SK-N-SH (cell line): ENCODE measurements at regions not wholly inside any gene's neighbourhood (a gene's known extent, or its start where the extent isn't known, plus 50 kb on each side); places are given as distances from the start of the nearest gene placed in this dataset.

Experiments used
- CTCF ChIA-PET: fragments of 300-600, 350-600 bp; formaldehyde crosslinking; extraction: SDS; loops from one replicate; lab custom pipeline; 2021; lab: Yijun Ruan, JAX
- POLR2A ChIA-PET: fragments of 350-600 bp; sonication (Branson Sonifier 250); formaldehyde crosslinking; extraction: SDS; loops from one replicate; lab custom pipeline; 2020; ENCODE audit warnings: antibody characterized with exemption, inconsistent platforms; lab: Yijun Ruan, JAX
- DNase-seq: peaks from one replicate; pipeline ENCODE4 v3.0.0; 2012
- H2AFZ ChIP-seq: fragments of 200-600 bp; sonication (generic); 2 replicates; pipeline ENCODE4 v1.8.1; 2016; ENCODE audit warnings: antibody characterized with exemption, mild to moderate bottlenecking, low read depth
- H3F3A ChIP-seq: fragments of 200-600 bp; sonication (generic); replicated peaks from 2 replicates; pipeline ENCODE3; 2016; ENCODE audit warnings: antibody characterized with exemption, mild to moderate bottlenecking; ENCODE audit not compliant: insufficient read depth
- H3K27ac ChIP-seq, 2 experiments: fragments of 200-500 bp in 1 of 2; fragments of 200-600 bp in 1 of 2; sonication (Bioruptor generic) in 1 of 2; sonication (generic), shearing (Covaris generic) in 1 of 2; 2 replicates each; pipeline versions ENCODE4 v1.5.1 to v1.6.1; 2014 to 2016; ENCODE audit warnings: low read depth in 2 of 2, inconsistent platforms in 1 of 2, low read length in 1 of 2, mild to moderate bottlenecking in 1 of 2, mixed read lengths in 1 of 2
- H3K27me3 ChIP-seq: fragments of 200-600 bp; sonication (generic), shearing (Covaris generic); 2 replicates; pipeline ENCODE4 v1.6.1; 2016; ENCODE audit warnings: mixed run types; ENCODE audit not compliant: insufficient read depth
- H3K36me3 ChIP-seq, 2 experiments: fragments of 200-500 bp in 1 of 2; fragments of 200-600 bp in 1 of 2; sonication (Bioruptor generic) in 1 of 2; sonication (generic) in 1 of 2; replicated peaks in 1 of 2; 2 replicates each; pipeline versions ENCODE3 to v1.5.1; 2014 to 2016; ENCODE audit warnings: low read length in 1 of 2, mild to moderate bottlenecking in 1 of 2; ENCODE audit not compliant: insufficient read depth in 2 of 2, control insufficient read depth in 1 of 2
- H3K4me1 ChIP-seq, 2 experiments: fragments of 200-500 bp in 1 of 2; fragments of 200-600 bp in 1 of 2; sonication (Bioruptor generic) in 1 of 2; sonication (generic), shearing (Covaris generic) in 1 of 2; 2 replicates each; pipeline versions ENCODE4 v1.5.1 to v1.6.1; 2014 to 2016; ENCODE audit warnings: low read depth in 1 of 2, low read length in 1 of 2, mixed run types in 1 of 2; ENCODE audit not compliant: insufficient read depth in 2 of 2, control insufficient read depth in 1 of 2
- H3K4me2 ChIP-seq: fragments of 200-600 bp; sonication (generic), shearing (Covaris generic); 2 replicates; pipeline ENCODE4 v1.6.1; 2017; ENCODE audit warnings: mixed run types
- H3K4me3 ChIP-seq, 2 experiments: fragments of 200-500 bp in 1 of 2; fragments of 200-600 bp in 1 of 2; sonication (Bioruptor generic) in 1 of 2; sonication (generic), shearing (Covaris generic) in 1 of 2; 2 replicates each; pipeline versions ENCODE4 v1.5.1 to v1.8.1; 2014 to 2016; ENCODE audit warnings: low read depth in 2 of 2, inconsistent platforms in 1 of 2, low read length in 1 of 2, mild to moderate bottlenecking in 1 of 2, mixed read lengths in 1 of 2, moderate library complexity in 1 of 2
- H3K79me2 ChIP-seq: fragments of 200-600 bp; sonication (generic); 2 replicates; pipeline ENCODE4 v1.8.1; 2017; ENCODE audit warnings: mild to moderate bottlenecking; ENCODE audit not compliant: insufficient read depth
- H3K9ac ChIP-seq: fragments of 200-600 bp; sonication (generic); 2 replicates; pipeline ENCODE4 v1.6.1; 2017; ENCODE audit warnings: mixed run types
- H3K9me2 ChIP-seq: fragments of 200-600 bp; sonication (generic); 2 replicates; pipeline ENCODE4 v1.6.1; 2017; ENCODE audit warnings: mixed run types
- H3K9me3 ChIP-seq: fragments of 200-600 bp; sonication (generic); 2 replicates; pipeline ENCODE4 v1.6.1; 2017; ENCODE audit warnings: mixed run types, mild to moderate bottlenecking, moderate library complexity
- H4K20me1 ChIP-seq: fragments of 200-600 bp; sonication (generic); 2 replicates; pipeline ENCODE4 v1.6.1; 2017; ENCODE audit warnings: mild to moderate bottlenecking, mixed run types; ENCODE audit not compliant: insufficient read depth
- CHD2 ChIP-seq: fragments of 150-350 bp; IDR thresholded peaks from 2 replicates; pipeline ENCODE4 v1.6.1; 2018; ENCODE audit warnings: low read length; ENCODE audit not compliant: partially characterized antibody
- ELF1 ChIP-seq: IDR thresholded peaks from 2 replicates; pipeline ENCODE4 v1.4.0; 2012
- EP300 ChIP-seq, 2 experiments: IDR thresholded peaks; 2 replicates each; pipeline versions ENCODE4 v1.4.0 to v1.6.1; 2012; ENCODE audit warnings: borderline replicate concordance in 1 of 2, low read depth in 1 of 2, low read length in 1 of 2
- FOSL2 ChIP-seq: IDR thresholded peaks from 2 replicates; pipeline ENCODE4 v1.4.0; 2012; ENCODE audit warnings: low read depth, mild to moderate bottlenecking, moderate library complexity, borderline replicate concordance
- FOXM1 ChIP-seq: IDR thresholded peaks from 2 replicates; pipeline ENCODE4 v1.4.0; 2012; ENCODE audit warnings: low read depth, mild to moderate bottlenecking
- GABPA ChIP-seq: IDR thresholded peaks from 2 replicates; pipeline ENCODE4 v1.4.0; 2012; ENCODE audit warnings: low read depth, mild to moderate bottlenecking
- GATA2 ChIP-seq: sonication (generic); formaldehyde crosslinking; IDR thresholded peaks from 2 replicates; pipeline ENCODE4 v1.5.0; 2020; ENCODE audit warnings: mild to moderate bottlenecking, missing genetic modification reagents
- JUND ChIP-seq: IDR thresholded peaks from 2 replicates; pipeline ENCODE4 v1.4.0; 2012
- MEF2A ChIP-seq: IDR thresholded peaks from 2 replicates; pipeline ENCODE4 v1.4.0; 2012; ENCODE audit warnings: low read depth, borderline replicate concordance
- MXI1 ChIP-seq: IDR thresholded peaks from 2 replicates; pipeline ENCODE4 v1.6.1; 2012; ENCODE audit warnings: mild to moderate bottlenecking, low read depth, low read length, improper control_type of control experiment
- NFIC ChIP-seq: IDR thresholded peaks from 2 replicates; pipeline ENCODE4 v1.4.0; 2012; ENCODE audit warnings: borderline replicate concordance
- PBX3 ChIP-seq: IDR thresholded peaks from 2 replicates; pipeline ENCODE4; 2012
- POLR2AphosphoS5 ChIP-seq: IDR thresholded peaks from 2 replicates; pipeline ENCODE4 v1.6.1; 2012; ENCODE audit warnings: low read depth, low read length
- RFX5 ChIP-seq: IDR thresholded peaks from 2 replicates; pipeline ENCODE4 v1.6.1; 2012; ENCODE audit warnings: mild to moderate bottlenecking, improper control_type of control experiment, low read length
- RXRA ChIP-seq: IDR thresholded peaks from 2 replicates; pipeline ENCODE4 v1.4.0; 2012; ENCODE audit warnings: low read depth, mild to moderate bottlenecking, borderline replicate concordance
- SIN3A ChIP-seq: IDR thresholded peaks from 2 replicates; pipeline ENCODE4 v1.6.1; 2012; ENCODE audit warnings: low read depth, mild to moderate bottlenecking, low read length, moderate library complexity, borderline replicate concordance
- SMC3 ChIP-seq: IDR thresholded peaks from 2 replicates; pipeline ENCODE4 v1.6.1; 2012; ENCODE audit warnings: low read depth, low read length, improper control_type of control experiment
- TCF12 ChIP-seq: IDR thresholded peaks from 2 replicates; pipeline ENCODE4 v1.4.0; 2012
- TEAD4 ChIP-seq: IDR thresholded peaks from 2 replicates; pipeline ENCODE4 v1.4.0; 2012; ENCODE audit warnings: mild to moderate bottlenecking, borderline replicate concordance; ENCODE audit not compliant: insufficient read depth
- ZBTB33 ChIP-seq: IDR thresholded peaks from 2 replicates; pipeline ENCODE4 v1.4.0; 2012; ENCODE audit warnings: low read depth, borderline replicate concordance
- WGBS: methylation state at CpG from one replicate; pipeline ENCODE4 v1.1.6; 2017; ENCODE audit warnings: low lambda C conversion rate; 5-methylcytosine and 5-hydroxymethylcytosine counted together
- TF ChIP-seq, protein P1 (sequence below): fragments of 150-350 bp; IDR thresholded peaks from 2 replicates; pipeline ENCODE4 v1.6.1; 2017; ENCODE audit warnings: antibody characterized with exemption, low read length, low read depth, borderline replicate concordance
- TF ChIP-seq, protein P2 (sequence below): fragments of 200-600 bp; sonication (generic); IDR thresholded peaks from 2 replicates; pipeline ENCODE4 v1.6.1; 2017; ENCODE audit warnings: antibody characterized with exemption, mild to moderate bottlenecking, moderate library complexity
- TF ChIP-seq, protein P3 (sequence below): fragments of 150-350 bp; IDR thresholded peaks from 2 replicates; pipeline ENCODE4 v1.6.1; 2016; ENCODE audit warnings: mild to moderate bottlenecking, low read depth, low read length

GRCh38 chr6:23589811-23590210, 536.2 kb upstream of the NRSN1 start:
- no peak for DNase-seq
- no peak overlapping the region for H2AFZ ChIP-seq
- ChIA-PET CTCF (no interaction called here), POLR2A (no interaction called here)
- 4% methylated on average over 2 of the region's 2 CpGs for WGBS
- no peaks in the 10 kb centered on the region for H3K36me3 ChIP-seq
- H3F3A ChIP-seq = no peaks in the 10 kb centered on the region
- H3K79me2 ChIP-seq = no peaks in the 10 kb centered on the region
- no peaks in the 10 kb centered on the region for H3K9me2 ChIP-seq
- H4K20me1 ChIP-seq = no peaks in the 10 kb centered on the region
- no peaks in the 10 kb centered on the region for H3K27me3 ChIP-seq
- no peak overlapping the region for H3K9ac ChIP-seq
- no peaks in the 10 kb centered on the region for H3K9me3 ChIP-seq
- H3K27ac ChIP-seq = no peak overlapping the region
- H3K4me3 ChIP-seq = no peak overlapping the region
- TF ChIP-seq GATA2 (CRISPR knock-in tag) (no peak), TEAD4 (no peak), GABPA (no peak), NFIC (no peak), CHD2 (no peak), ZBTB33 (no peak), RXRA (no peak), ELF1 (no peak)
- TF ChIP-seq, protein P1, sequence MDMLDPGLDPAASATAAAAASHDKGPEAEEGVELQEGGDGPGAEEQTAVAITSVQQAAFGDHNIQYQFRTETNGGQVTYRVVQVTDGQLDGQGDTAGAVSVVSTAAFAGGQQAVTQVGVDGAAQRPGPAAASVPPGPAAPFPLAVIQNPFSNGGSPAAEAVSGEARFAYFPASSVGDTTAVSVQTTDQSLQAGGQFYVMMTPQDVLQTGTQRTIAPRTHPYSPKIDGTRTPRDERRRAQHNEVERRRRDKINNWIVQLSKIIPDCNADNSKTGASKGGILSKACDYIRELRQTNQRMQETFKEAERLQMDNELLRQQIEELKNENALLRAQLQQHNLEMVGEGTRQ = no peak
- no peaks in the 10 kb centered on the region for H3K4me1 ChIP-seq
- H3K4me2 ChIP-seq = no peak overlapping the region

DNA sequence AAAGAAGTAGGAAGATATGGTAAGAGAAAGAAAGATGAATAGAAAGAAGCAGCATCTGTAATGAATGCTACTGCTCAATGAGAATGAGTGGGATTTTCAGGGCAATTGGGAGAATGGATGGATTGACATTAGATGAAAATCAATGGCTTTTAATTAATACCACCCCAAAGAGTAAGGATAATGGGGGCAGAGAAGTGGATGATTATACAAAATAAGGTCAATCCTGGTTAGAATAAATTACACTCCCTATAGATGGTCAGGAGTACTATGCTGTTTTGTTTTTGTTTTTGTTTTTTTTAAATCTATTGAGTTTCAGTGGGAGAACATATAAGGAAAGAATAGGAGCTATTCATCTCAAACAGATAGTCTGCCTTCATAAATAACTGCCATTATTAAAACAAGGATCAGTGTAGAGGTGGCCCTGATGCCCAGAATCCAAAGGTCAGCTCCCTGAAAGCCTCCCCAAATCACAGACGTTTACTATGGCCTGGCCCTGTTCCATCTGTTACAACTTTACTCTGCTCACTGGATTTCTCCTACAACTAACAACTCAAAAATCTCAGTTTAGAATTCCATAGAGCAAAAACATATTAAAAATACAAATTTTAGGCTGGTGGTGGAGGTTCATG, 535.4 kb upstream of the NRSN1 start:
- Histone ChIP-seq H2AFZ (no peak overlapping the region), H3K4me1 (no peaks in the 10 kb centered on the region), H3K9me2 (no peaks in the 10 kb centered on the region), H3K4me2 (no peak overlapping the region), H4K20me1 (no peaks in the 10 kb centered on the region), H3F3A (no peaks in the 10 kb centered on the region), H3K36me3 (no peaks in the 10 kb centered on the region), H3K4me3 (no peak overlapping the region), H3K27me3 (no peaks in the 10 kb centered on the region), H3K27ac (no peak overlapping the region), H3K79me2 (no peaks in the 10 kb centered on the region), H3K9ac (no peak overlapping the region), H3K9me3 (no peaks in the 10 kb centered on the region)
- ChIA-PET POLR2A (no interaction called here), CTCF (interaction anchor here (1.0 kb wide), 1 partner anchor 29 kb away, joined by 4 read pairs; no protein-coding TSS in a partner anchor)
- 16% methylated on average over 1 of the region's 1 CpG for WGBS
- no peak for DNase-seq
- TF ChIP-seq MEF2A (no peak), SMC3 (no peak), SIN3A (no peak), EP300 (IDR thresholded peaks at IDR 0.05; ENCODE audit: borderline replicate concordance in 1 of 2, low read depth in 1 of 2, low read length in 1 of 2) (no peak), GABPA (no peak), PBX3 (no peak), JUND (no peak), TCF12 (no peak), POLR2AphosphoS5 (no peak), MXI1 (no peak), FOXM1 (no peak), RFX5 (no peak), FOSL2 (no peak)
- TF ChIP-seq, protein P2, sequence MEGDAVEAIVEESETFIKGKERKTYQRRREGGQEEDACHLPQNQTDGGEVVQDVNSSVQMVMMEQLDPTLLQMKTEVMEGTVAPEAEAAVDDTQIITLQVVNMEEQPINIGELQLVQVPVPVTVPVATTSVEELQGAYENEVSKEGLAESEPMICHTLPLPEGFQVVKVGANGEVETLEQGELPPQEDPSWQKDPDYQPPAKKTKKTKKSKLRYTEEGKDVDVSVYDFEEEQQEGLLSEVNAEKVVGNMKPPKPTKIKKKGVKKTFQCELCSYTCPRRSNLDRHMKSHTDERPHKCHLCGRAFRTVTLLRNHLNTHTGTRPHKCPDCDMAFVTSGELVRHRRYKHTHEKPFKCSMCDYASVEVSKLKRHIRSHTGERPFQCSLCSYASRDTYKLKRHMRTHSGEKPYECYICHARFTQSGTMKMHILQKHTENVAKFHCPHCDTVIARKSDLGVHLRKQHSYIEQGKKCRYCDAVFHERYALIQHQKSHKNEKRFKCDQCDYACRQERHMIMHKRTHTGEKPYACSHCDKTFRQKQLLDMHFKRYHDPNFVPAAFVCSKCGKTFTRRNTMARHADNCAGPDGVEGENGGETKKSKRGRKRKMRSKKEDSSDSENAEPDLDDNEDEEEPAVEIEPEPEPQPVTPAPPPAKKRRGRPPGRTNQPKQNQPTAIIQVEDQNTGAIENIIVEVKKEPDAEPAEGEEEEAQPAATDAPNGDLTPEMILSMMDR = no peak
- TF ChIP-seq, protein P3, sequence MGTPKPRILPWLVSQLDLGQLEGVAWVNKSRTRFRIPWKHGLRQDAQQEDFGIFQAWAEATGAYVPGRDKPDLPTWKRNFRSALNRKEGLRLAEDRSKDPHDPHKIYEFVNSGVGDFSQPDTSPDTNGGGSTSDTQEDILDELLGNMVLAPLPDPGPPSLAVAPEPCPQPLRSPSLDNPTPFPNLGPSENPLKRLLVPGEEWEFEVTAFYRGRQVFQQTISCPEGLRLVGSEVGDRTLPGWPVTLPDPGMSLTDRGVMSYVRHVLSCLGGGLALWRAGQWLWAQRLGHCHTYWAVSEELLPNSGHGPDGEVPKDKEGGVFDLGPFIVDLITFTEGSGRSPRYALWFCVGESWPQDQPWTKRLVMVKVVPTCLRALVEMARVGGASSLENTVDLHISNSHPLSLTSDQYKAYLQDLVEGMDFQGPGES = no peak
